Stimulated activated CD8-positive, alpha-beta memory T cell treated with anti-CD3 and anti-CD28 coated beads, Interleukin-4, amount 100 ng/mL, for 24 hours (primary cell): ENCODE measurements at regions not wholly inside any gene's neighbourhood (a gene's known extent, or its start where the extent isn't known, plus 50 kb on each side); places are given as distances from the start of the nearest gene placed in this dataset.
"Not testable (repeated sequence)": the region's sequence is repeated elsewhere in the genome, so short reads cannot be mapped to it uniquely, and the experiment has no call there.

Experiments
- DNase-seq: peaks from one replicate; pipeline ENCODE4 v3.0.0-alpha.2; 2020; ENCODE audit warnings: low read depth

DNA sequence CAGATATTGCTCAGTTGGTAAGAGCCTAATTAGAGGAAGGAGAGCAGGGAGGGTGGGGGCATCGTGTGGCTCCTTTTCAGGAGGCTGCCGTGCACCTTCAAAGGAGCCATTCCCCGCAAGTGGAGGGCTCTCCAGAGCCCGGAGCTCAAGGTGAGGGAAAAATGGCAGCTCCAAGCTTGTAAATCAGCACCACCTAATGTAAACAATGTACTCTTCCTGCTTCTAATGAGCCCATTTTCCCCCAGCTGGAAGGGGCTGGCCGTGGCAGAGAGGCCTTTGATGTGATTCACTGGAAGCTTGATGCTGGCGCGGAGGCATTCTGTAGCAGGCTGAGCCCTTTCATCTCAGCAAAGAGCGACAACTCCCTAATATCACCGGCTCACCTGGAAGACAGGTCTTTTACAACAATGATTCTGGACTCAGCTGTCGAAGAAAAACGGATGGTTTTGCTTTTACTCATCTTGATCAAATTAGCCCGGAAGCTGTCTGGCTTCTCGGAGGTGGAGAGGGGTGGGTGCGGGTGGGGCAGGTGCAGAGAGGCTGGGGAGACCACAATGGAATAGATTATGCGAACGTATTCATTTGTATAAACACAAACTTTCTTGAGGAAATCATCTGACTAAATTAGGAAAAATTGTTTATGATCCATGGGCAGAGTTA, 112.5 kb downstream of the RRAGC start:
- no peak for DNase-seq

- DNase-seq = no peak
Observed at GRCh38 chr1:38746402-38746935, 113.1 kb downstream of the RRAGC start.

GRCh38 chr1:38745476-38746401, 113.8 kb downstream of the RRAGC start:
- no peak for DNase-seq

DNA sequence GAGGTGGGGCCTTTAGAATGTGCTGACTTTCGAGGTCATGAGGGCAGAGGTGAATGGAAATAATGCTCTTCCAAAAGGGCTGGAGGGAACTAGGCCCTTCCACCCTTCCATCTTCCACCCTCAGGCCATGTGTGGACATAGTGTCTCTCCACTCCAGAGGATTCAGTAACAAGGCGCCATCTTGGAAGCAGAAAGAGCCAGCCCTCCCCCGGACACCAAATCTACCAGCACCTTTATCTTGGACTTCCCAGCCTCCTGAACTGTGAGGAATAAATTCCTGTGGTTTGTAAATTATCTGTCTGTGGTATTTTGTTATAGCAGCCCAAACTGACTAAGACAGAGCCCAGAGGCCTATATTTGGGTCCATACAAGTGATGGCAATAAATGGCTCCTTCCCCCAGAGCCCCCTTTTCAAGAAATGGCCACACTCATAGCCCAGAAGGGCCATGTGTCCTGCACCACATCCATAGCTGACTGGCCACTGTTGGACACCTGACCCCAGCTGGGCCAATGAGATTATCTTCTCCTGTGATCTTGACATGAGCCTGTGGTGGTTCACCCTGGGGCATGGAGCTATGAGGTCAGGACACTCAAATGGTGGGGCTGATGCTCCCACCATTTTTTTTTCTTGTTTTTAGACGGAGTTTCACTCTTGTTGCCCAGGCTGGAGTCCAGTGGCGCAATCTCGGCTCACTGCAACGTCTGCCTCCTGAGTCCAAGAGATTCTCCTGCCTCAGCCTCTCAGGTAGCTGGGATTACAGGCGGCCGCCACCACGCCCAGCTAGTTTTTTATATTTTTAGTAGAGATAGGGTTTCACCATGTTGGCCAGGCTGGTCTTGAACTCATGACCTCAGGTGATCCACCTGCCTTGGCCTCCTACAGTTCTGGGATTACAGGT, 114.9 kb downstream of the RRAGC start:
- no peak for DNase-seq

DNA sequence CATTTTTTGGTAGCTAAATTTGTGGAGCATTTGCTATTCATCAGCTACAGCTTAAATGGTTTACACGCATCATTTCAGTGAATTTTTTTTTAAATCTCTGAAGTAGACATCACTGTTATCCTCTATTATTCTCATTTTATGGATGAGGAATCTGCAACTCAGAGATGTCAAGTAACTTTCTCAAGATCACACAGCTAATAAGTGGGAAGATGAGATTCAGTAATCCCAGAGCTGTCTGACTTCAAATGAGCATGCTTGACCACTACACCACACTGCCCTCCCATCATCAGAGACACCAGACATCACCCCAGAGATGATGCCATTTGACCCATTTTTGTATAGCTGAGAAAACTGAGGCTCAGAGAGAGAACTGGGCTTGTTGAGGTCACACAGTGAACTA, 116.4 kb downstream of the RRAGC start:
- no peak for DNase-seq

GRCh38 chr1:38741341-38741740, 118.2 kb downstream of the RRAGC start:
- DNase-seq = no peak

DNA sequence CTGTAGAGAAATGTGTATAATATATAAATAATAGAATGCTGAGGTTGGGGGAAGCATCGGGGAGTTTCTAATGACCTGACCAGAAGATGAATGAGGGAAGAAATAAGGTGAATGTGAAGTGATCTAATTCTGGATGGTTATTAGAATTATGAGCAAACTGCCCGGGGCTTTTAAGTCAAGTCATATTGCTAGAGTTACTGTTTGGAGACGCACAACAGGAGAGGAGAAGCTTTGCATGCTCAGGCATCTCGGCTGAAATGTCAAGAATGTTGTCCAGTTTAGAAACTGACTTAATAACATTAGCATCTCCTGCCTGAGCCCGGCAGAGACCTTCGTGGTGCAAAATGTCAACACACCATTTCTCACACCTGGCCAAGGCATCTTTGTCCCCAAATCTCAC, 119.1 kb downstream of the RRAGC start:
- no peak for DNase-seq

DNA sequence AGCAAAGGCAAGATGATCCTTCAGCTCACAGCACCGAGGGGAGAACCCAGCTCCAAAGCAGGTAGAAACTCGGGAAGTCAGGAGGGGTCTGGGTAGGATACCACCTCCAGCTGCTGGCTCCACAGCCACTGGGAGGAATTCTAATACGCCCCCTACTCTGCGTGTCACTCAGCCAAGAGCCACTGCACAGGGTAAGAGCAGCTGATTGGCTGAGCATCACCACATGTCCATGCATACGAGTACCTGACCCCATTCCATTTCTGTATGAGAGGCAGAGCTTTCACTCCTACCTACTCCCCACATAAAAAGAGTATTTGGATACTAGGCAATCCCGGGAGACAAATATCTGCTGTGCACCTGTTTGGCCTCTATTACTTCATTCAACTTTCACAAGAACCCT, 121.4 kb downstream of the RRAGC start:
- DNase-seq = no peak

DNA sequence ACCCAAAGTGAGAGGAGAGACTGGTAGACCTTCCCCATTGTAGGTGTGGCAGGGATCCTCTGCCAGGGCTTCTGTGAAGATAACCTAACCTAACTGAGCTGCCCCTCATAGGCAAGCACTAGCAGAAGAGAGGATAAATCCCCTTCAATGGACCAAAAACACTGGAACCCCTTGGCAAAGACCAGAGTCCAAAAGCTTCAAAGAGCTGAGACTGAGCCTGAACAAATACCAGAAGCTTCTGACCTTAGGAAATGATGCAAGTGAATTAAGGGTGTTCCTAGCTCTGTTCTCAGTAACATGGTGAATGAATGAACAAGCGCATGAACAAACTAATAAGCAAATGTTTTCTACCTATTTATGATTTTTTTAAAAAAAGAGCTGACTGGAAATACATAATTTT, 123.2 kb downstream of the RRAGC start:
- no peak for DNase-seq

DNA sequence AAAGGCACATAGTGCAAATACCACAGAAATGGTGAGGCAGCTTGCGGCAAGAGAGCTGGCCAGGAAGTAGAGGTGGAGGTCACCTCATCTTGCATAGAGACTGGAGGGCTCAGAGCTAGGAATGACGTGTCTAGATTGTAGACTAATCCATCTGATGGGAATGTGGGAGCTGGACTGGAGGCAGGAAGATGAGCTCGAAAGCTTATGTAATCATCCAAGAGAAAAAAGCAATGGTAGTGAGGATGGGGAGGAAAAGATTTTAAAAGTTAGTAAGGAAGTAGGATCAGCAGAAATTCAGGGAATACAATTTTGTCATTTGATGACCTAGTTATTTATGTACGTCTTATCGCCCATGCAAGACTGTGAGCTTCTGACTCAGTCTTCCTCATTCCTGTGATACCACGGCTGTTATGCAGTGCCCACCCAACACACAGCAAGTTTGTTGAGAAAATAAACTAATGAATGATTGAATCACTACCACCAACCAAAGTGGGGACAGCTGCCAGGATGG, 123.9 kb downstream of the RRAGC start:
- DNase-seq = no peak

DNA sequence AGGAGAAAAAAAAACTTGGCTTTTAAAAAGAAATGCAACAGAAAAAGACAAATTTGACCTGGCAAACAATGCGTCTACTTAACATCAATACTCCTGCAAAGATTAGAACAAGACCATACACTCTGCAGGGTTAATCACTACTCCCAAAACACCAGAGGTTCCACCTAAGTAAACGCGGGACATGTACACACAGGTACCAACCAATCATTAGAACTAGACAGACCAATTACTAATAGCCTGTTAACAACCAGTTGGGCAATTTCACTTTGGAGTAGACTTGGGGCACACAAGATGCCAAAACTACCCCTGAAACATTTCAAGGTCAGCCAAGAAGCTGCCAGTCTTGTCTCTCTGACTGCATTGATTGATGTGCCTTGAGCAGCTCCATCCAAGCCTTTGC, 125.8 kb downstream of the RRAGC start:
- DNase-seq = no peak

DNA sequence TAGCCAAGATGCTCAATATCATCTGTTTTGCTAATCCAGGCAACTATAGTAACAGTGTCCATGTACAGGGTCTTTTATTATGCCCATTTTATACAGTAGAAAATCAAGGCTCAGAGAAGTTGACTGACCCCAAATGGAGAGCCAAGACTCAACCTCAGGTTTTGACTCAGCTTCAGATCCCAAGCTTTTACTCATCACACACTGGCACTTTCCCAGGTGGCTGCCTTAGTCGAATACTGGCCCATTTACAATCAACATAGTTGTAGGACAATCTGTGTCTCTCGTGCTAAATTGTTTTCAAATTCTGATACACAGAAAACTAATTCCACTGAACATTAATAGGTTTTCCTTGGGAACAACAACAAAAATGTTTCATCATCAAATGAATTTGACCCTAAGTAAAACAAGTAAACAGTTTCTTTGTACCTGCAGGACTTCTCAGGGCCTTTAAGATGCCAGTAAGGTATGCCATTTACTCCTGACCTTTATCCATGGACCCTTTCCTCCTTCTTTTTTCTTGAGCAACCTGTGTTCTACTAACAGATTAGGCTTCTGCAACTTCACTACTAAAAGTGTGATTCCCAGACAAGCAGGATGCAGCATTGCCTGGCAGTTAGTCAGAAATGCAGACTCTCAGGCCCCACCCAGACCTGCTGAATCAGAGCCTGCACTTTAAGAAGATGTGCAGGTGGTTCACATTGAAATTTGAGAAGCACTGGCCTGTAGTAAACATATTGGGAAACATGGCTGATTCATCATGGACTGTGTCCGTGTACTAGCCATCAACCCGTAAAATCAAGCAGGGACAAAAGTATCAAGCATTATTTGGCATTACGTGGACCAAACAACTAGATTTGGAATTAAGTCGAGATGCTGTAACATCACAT, 128.8 kb downstream of the RRAGC start:
- DNase-seq = no peak

DNA sequence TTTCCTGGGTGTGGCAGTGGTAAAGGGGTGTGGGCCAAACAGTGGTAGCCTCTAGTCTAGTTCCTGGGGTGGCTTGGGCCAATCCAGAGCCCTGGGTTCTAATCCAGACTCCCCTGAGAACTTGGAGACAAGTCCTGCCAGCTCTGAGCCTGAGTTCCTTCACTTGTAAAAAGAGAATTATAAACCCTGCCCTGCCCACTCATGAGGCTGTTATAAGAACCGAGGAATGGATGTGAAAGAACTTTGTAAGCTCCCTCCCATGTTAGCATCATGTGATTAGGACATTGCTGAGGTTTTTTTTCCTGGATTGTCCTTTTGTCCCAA, 131.0 kb downstream of the RRAGC start:
- no peak for DNase-seq

- DNase-seq = no peak
Observed at GRCh38 chr1:38727684-38728584, 131.6 kb downstream of the RRAGC start.

GRCh38 chr1:38725321-38725961, 134.1 kb downstream of the RRAGC start:
- not testable (repeated sequence) for DNase-seq

- no peak for DNase-seq
Observed at GRCh38 chr1:38724160-38725131, 135.1 kb downstream of the RRAGC start.

DNA sequence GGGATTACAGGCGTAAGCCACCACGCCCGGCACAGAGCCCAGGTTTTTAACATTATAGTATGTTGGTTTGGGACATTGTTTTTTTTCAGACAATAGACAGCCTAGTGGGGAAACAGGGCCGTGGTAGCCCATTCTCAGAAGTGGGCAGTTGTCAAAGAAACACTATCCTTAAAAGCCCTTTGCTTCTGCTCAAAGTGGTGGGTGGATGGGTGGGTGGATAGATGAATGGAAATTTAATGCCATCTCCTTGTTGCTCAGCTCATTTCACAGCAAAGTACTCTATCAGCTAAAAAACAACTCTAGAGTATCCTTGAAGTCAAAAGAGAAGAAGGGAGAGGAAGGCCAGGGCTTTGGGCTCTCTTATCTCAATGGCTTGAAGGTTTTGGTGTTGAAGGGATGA, 137.8 kb downstream of the RRAGC start:
- no peak for DNase-seq

DNA sequence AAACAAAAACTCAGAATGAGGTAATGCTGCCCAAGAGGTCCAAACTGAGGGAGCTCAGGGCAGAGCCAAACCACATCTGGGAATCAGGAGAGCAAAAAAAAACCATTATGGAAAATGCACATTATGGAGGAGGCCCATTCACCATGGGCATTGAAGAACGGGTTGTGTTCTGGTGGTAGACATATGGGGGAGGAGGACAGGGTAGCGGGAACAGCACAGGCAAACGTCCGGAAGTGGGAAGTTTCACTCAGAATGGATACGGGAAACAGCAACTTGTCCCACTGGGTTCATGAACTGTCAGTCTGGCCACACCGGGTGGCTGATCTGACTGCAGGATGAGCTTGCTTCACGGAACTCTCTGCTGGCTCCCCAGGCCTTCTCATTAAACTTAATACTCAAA, 139.7 kb downstream of the RRAGC start:
- DNase-seq = no peak
